DMS 273 (cell line): ENCODE measurements at regions not wholly inside any gene's neighbourhood (a gene's known extent, or its start where the extent isn't known, plus 50 kb on each side); places are given as distances from the start of the nearest gene placed in this dataset.

Experiments
- DNase-seq: peaks from one replicate; lab custom pipeline; 2025; ENCODE audit not compliant: unreplicated experiment; lab: John Stamatoyannopoulos, UW

GRCh38 chr5:74295141-74295540 is 345.4 kb downstream of the ENC1 start:
- DNase-seq, result no peak

DNA sequence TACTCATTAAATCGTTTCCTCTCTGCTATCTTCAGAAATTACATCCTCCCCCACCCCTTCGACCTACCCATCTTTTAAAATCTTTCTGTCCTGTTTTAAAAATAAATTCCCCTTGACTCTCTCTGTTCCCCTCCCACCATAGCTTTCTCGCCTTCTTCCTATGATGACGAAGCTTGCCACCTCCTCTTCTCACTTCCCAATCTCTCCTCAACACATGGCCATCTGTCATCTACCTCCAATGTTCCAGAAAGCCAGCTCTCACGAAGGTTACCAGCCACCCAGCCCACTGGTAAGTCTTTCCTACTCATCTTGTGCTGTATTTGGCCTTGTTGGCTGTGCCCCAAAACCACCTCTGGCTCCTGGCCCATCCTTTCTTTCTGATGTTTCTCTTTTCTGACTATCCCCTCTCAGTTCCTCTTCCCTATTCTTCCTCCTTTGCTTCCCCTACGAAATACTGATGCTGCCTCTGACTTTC is 346.3 kb downstream of the ENC1 start:
- peak; percentile 47 for DNase-seq

- no peak for DNase-seq
Observed at GRCh38 chr5:74293182-74293581, 347.3 kb downstream of the ENC1 start.

GRCh38 chr5:74290634-74291241 is 349.8 kb downstream of the ENC1 start:
- no peak for DNase-seq

DNA sequence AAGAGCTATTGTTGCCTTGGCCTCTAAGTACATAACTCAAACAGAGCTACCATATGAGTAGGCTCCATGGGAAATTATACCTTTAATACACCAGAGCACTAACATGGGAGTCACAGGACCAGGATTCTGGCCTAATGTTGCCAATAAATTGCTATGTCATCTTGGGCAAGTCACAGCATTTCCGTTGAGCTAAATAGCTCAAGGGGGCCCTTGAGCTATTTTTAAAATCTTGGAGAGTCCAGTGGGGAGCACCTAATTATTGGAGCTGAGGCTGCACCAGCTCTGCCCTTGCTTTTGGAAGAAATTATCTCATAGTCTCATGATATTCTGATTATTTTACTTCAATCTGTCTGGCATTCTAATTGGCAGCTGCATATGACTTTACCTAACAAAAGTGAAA is 350.8 kb downstream of the ENC1 start:
- no peak for DNase-seq

GRCh38 chr5:74289238-74289637 is 351.3 kb downstream of the ENC1 start:
- DNase-seq, result no peak

GRCh38 chr5:74288448-74289108 is 351.9 kb downstream of the ENC1 start:
- DNase-seq, result peak; percentile 19

- DNase-seq, result no peak
Observed at GRCh38 chr5:74288038-74288437, 352.5 kb downstream of the ENC1 start.

GRCh38 chr5:74286734-74287695 is 353.5 kb downstream of the ENC1 start:
- peak; percentile 74 for DNase-seq

DNA sequence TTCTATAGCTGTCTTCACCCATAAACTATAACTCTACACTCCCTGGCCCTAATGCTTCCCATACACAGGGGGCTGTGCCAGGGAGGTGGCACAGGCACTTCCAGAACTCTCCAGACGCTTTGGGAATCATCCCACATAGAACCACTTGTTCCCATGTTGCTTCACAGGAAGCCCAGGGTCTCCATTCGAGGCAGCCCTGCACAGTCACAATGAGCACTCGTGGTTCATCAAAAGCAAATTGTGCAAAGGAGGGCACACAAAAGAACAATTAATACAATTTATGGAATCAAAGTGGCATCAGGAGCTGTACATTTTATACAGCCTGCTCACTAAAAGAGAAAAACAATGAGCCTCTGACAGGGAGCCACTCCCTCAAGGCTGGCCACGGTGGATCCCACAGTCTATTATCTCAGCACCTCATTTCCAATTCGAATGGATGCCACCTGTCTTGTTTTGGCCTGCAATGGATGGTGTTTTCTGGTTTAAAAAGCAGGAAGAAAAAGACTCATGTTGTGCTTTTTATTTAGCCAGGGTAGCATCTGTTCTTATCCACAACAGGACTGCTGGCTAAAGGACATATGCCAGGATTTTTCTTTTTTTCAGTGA is 354.8 kb downstream of the ENC1 start:
- peak; percentile 62 for DNase-seq

- DNase-seq, result no peak
Observed at GRCh38 chr5:74282490-74282889, 358.0 kb downstream of the ENC1 start.

DNA sequence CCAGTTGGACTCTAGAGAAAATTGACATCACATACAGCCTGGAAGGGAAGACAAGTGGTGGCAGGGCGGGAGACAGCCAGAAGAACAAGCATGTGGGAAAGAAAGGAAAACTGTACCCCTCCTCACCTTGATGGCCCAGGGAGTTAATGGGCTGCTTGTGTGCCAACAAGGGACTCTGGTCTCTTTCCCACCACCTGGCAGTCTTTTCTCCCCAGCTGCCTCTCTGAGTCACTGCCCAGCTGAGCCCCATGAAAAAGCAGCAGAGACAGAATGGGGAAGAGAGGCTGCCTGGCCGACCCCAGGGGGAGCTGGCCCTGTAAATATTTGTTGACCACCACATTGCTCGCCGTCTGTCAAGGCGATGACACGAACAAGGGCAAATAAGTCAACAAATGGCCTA is 359.4 kb downstream of the ENC1 start:
- DNase-seq, result peak; percentile 92

GRCh38 chr5:74280306-74280705 is 360.2 kb downstream of the ENC1 start:
- DNase-seq, result peak; percentile 41

DNA sequence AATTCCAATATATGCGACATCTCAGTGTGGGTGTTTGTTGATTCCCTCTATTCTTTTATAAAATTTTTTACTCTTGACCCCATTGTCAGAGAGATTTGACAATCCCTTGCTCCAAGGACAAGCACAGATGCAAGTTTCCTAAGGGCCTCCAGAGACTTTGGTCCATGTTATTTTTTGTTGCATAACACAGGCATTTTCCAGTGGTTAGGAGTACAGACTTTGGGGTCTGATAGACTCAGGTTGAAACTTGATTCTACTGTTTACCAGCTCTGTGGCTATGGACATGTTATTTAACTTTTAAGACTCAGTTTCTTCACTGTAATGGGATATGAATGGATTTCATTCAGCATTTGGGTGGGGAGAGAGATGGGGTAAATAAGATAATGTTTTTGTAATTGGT is 361.3 kb downstream of the ENC1 start:
- no peak for DNase-seq

DNA sequence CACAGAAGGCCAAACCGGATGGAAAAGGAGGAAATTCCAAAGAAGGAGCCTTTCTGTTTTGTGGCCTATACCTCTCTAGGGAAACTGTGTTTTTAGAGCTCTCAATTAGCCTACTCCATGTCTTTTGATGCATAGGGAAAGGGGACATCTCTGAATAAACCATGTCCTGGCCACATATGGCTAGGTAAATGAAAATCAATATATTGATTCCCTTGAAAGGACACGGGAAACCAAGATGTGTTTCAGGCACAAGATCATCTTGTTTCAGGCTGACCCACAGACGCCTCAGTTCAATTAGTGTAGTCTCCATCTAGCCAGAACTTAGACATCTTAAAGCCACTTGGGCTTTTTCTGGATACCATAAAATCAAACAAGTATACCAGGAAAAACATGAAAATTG is 363.1 kb downstream of the ENC1 start:
- DNase-seq, result no peak

DNA sequence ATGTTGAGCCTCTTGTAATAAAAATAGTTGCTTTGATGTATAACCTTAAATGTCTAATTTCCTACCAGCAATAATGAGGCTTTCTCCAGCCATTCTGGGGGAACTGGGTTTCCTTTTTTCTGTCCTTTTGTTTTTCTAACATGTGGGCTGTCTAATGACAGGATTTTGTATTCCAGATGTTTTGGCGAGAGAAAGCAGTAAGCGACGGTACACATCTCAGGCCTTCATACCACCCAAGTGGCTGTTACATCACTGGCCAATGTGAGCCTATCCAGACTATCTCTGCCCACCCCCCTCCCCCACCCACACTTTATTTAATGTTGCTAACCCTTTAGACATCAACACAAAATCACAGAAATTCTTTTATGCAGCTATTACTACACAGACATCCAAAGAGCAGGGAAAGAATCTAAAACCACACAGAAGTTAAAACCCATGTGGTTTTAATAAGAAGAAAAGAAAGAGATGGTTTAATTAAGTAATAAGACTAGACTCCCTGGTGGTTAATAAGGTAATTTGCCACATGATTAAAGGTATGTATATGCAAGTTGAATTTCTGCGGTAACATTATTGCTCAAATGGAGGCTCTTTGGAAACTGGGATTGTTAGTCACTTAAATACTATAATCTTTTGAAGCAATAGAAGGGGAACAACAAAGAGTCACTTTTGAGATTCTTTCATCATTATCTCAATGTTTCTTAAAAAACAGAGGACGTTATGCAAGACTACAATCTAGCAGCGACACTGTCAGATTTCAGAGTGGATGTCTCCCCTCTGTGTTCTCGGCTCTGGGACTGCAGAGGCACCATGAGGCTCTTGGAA is 365.1 kb downstream of the ENC1 start:
- no peak for DNase-seq

DNA sequence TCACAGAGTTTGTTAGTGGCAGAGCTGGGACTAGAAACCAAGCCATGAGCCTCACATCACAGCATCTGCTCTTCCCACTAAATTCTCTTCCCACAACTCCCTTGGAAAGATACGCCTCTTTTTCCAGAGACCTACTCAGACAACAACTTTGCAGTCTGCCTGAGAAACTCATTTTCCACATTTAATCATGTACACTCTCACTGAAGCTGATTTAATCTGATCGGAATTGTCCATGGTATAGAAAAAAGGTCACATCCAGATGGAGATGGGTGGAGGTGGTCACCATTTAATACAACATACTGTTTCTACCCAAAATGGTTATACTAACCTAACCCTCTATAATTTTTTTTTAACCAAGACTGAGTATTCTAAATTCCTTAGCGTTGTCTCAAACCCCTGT is 366.2 kb downstream of the ENC1 start:
- no peak for DNase-seq

DNA sequence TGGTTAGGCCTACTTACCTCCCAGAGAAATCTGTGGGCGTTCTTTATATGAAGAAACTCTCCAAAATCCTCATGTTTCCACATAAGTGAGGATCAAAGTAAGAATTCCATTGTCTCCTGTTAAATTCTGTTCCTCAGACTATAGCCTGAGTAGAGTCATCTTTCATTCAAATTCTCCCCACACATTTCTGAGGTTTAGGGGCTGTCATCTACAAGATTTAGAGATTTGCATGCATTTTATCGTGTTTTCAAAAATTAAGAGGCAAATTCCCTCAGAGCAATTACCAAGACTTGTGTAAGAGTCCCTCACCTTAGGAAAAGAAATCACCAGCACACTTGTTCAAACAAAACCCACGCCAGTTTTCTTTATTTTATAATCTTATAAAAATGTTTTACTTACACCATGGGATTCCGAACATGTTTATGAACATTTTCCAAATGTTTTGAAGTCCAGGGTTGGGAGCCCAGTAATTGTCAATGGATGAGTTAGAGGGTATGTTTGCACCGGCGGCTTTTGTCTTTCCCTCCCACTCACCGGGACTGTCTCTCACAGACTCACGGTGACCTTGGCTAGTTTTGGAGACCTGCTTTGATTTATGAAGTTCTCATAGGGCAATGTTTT is 367.6 kb downstream of the ENC1 start:
- no peak for DNase-seq

DNA sequence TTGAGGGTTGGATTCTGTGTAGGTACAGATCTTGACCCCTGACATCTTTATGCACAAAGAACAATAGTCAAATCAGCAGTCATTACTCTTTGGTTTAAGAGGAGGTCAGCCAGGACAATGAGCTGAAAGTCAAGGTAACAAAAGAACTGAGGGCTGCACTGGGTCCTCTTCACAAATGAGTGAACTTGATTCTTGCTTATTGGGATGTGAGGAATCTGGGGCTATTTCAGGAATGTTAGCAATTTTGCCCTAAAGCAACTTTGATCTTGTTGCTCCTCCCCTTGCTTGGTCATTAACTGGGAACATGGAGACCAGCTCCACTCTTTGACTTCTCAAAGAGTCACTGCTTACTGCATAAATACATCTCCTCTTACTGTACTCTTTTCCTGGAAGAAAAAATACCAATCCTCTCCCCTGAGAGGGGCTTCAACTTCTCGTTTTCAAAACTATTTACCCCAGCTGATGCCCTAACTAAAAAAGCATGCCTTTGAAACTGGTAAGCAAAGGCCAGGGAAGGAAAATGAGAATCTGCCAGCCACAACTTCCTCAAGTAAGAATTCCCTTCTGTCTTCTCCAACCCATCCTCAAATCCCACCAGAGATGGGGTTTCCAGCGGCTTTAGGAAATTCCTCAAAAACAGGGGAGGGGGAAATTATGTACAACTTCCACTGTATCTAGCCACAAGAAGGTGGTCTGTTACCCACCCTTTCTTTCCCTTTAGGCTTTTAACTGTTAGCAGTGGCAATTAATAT is 368.3 kb downstream of the ENC1 start:
- no peak for DNase-seq
